HG03060 (cell line): ENCODE measurements at regions not wholly inside any gene's neighbourhood (a gene's known extent, or its start where the extent isn't known, plus 50 kb on each side); places are given as distances from the start of the nearest gene placed in this dataset.

Experiments
- ATAC-seq: cut with Tn5 transposase; IDR thresholded peaks from one replicate; pipeline ENCODE4 v1.9.1; 2021; ENCODE audit warnings: low read depth, moderate number of reproducible peaks; ENCODE audit not compliant: unreplicated experiment

DNA sequence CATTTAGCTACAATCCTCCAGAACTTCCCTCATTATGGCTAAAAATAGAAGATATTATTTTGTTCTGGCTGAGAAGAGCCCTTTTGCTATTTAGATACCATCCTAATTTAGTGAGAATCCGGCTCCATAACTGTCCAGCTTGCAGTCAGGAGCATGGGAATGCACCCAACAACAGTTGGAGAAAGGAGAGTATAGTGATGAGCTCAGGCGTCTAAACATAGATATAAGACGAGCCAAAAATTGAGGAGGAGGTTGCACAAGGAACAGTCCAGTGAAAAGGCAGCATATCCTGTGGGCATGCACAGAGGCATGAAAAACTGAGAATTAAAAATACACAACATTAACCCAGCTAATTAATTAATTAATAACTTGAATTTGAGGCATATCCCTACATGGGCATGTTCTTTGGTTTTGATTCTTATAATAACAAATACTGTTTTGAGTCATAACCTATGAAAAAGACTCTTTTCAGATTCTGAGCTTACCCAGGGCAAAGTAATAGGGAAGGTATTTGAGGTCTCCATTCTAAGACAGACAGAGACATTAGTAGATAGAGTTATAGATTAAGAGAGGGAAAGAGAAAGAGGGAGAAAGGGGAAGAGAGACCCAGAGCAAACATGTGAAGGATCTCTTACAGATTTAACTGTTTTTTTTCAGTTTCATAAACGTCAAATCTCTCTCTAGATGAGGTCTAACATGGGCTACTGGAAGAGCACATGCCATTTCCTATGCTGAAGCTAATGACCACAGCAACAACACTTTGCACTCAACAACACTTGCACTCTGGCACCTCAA, 311.2 kb downstream of the OSR1 start:
- no peak for ATAC-seq

DNA sequence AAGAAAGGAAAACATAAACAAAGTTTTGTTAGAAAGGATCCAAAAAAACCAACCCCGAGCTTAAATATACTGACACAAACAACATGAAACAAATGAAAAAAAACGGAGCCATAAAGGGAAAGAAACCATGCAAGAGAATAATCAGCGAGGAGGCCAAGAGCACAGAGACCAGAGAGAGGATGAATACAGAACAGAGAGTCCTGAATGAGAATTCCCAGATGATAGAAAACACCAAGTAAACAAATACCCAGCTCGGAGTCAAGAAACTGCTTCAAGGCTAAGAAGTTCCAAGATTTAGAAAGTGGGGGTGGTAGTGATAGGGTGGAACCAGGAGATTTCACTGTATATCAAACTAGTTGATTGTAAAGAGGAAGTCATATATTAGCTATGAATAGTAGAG, 313.3 kb downstream of the OSR1 start:
- ATAC-seq = no peak

DNA sequence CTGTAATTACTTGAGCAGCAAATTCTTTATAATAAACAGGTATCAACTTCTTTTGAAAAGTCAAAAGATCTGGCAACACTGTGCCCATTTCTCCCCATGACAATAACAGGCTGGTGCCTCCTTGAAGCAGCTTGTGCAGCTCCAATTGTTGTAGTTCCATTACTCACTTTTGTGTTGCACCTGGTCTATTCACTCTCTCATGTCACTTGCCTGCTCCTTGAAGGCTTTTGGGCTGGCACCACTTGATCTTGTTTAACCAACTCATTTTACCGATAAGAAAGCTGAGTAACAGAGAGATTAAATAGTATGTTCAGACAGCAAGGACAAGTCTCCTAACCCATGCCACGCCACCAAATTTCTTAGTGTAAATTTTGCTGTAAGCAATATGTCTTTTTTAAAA, 314.5 kb downstream of the OSR1 start:
- ATAC-seq = no peak

DNA sequence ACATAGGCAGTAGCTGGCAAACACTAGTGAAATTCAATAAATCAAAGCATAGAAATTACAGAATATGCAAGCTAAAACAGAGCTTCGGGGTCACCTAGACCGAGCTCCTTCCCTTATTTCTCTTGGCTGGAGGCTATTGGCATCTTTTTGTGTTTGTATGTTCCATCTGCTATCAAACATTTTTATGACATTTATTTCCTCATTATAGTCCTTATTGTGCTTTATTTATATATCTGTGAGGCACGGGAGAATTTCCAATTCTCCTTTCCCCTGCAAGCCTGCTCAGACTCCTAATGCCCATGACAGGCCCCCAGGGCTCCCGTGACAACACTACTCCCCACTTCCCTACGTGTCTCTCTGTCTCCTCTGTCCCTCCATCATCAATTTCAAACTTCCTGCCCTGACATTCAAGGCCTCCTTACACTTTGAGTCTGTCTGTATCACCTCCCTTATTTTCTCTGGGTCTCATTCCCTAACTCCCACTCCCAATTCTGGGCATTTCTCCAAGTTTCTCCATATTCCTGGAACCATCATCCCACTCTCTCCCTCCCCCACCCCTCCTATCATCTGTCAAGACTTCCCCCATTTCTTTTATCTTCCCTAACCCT, 316.9 kb downstream of the OSR1 start:
- ATAC-seq = no peak

DNA sequence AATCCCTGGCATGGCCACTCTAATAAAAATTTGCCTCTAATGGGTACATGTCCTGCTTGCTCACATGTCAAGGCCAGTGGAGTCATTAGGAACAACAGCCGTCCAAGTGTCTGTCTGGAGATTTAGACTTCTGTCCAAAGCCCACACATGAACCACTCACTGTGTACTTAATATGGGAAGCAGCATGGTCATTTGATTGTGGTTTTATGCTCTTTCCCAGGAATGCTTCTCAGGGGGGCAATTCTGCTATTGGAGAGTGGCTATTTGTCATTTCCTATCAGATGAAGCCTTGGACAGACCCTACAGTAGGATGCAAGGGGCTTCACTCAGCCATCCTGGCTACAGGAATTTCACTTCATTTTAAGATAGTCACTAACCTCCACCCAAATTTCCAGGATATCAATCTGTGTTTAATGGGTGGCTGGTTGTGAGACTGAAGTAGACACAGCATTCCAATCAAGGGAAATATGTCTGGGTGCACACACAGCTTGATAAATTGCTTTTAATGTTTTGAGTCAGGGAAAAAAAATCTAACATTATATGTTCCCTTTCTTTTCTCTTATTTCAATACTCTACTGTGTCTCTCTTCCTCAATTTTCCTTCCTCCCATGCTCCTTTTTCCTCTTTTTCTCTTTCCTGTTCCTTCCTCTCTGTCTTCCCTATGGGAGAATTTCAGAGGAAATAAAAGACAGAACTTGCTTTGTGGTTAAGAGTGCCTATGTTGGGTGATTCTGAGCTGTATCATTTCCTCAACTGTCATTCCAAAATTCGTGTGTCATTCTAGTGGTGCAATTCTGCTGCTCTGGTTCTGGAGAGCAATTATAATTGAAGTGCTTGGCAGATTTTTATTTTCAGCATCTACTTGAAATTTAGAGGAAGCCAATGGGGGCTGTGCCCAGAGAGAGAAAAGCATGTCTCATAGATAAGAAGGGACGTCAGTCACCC, 320.1 kb downstream of the OSR1 start:
- no peak for ATAC-seq

DNA sequence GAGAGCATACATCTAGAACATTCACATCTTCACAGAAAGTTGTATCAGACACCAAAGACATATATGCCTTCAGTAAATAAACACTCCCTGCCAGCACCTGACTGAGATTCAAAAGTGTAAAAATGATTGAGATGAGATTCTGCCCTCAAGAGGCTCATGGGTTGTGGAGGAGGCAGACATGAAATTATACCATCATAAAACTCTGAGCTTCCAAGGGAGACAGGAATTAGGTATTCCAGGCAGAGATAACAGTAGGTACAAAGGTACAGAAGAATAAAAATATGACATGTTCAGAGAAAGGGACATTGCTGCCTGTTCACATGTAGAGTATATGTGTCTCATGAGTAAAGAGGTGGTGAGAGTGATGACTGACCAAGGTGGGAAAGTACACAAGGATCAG, 322.3 kb downstream of the OSR1 start:
- ATAC-seq = no peak

DNA sequence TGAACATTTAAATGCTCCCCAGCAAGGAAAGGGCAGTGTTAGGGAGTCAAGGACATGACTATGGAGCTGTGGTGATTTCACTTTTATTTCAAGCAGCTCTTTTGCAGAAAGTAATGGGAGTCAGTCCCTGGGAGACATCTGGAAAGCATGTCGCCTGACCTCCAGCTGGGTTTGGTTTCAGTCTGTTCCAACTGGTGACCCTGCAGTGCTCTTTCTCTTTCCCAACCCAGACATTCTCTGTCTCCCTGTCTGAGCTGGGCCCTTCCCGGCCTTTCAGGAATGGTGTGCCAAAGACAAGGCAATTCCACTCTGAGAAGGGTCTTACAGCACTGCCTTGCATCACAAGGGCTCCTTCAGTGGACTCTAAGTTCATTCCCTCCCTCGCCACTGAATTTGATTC, 323.2 kb downstream of the OSR1 start:
- no peak for ATAC-seq

DNA sequence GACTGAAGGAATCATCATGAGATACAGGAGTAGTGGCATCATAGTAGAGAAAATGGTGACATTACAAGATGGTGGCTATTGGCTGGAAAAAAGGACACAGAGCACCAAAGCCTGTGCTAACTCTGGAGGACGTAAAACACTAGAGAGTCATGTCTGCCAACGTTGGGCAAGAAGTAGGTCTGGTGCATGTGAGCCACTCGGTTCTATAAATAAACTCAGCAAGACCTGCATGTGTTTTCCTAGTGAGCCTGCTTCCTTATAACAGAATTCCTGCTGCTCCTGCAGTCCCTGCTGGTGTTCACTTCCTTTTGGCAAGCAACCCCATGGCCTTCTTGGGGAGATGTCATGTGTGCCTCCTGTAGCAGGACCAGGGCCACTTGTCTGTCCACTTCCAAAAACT, 325.2 kb downstream of the OSR1 start:
- ATAC-seq = no peak

DNA sequence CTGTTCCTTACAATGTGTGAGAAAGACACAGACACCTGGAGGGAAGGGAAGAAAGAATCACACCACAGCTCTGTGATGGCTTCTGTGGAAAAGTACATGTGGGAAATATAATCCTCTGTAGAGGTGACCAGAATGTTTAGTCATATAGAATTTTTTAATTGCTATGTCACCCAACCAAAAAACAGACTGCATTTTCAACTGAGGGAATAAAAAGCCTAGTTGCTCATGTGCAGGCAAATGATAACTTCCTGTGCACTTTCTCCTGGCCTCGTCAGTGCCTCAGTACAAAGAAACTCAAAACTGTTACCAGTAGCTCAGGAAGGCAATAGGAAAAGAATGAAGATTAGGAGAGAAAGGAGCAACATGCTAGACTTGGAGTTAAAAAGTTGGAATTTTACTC, 326.8 kb downstream of the OSR1 start:
- no peak for ATAC-seq

DNA sequence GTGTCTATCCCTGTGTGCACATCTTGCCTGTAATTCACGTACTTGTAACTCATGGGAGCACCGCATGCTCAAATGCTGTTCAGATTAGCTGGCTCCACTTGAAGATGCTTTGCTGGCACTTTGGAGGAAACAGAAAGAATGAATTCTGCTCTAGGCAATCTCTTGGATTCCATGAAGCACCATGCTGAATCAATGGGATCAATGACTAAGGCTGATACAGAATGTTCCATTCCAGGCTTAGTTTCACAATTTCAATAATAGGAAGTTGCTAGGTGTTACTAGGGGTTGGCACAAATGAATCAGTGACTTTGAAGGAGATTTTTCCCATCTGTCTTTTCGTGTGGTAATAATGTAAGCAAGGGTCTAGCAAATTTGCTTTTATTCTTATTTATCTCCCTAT, 328.8 kb downstream of the OSR1 start:
- ATAC-seq = no peak

DNA sequence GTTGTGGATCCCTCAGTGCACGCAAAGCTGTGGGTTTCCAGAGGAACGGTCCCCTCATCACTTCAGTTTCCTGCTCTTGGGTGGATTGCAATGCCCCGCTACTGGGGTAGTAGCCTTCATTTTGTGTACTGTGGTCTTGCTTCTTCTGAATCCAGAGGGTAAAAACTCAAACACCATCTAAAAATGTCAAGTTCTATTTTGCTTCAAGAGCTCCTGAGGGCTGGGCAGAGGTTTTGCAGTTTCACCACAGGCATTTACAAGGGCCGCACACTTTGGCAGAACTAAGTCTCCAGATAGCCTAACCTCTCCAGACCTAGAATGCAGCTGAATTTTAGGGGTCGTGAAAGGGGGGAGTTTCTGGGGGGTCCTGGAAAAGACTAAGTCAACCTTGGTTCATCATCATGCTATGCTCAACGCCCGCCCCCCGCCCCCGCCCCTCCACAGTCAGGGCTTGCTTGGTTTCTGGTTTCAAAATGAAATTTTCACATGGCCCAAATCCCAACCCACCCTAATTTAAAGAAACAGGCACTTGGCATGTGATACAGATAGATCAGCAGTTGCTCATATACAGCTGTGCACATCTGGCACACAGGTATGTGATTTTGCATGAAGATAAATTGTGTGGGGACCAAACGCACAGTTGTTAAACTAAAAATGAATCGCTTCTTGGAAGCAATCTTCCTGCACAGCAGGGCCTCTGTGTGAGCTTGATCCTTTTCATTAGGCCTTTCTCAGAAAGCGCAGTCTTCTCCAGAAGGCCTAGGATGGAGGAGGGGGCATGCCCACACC, 329.6 kb downstream of the OSR1 start:
- no peak for ATAC-seq

DNA sequence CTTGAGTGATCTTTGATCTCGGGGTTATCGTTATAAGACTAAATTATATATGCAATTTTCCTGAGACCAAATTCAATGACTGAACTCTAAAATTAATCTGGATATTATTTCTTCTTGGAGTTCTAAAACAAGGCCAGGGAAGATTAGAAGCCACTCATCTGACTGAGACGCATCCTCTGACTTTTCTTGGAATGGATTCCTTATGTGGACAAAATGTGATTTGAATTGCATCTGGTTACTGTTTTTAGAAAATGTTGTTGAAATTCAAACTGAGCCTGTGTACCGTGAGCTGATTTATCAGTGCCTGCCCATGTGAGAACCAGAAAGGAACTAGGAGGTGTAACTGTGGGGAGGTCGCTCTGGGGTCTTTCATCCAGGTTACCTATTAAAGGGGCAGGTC, 330.8 kb downstream of the OSR1 start:
- no peak for ATAC-seq

DNA sequence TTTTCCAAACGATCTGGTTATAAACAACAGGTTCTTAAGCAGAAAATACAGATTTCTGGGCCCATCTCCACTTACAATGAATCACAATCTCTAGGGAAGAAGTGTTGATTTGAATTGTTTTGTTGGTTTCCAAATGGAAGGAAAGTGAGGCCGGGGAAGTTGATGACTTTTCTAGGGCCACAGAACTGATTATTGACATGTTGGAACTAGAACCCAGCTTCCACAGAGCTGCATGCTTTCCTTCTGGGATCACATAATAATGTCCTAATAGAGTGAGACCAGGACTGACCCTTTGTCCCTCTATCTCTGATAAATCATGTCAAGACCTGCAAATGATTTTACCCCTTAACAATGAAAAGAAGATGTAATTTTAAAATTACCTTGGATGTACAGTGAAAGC, 332.2 kb downstream of the OSR1 start:
- ATAC-seq = no peak

DNA sequence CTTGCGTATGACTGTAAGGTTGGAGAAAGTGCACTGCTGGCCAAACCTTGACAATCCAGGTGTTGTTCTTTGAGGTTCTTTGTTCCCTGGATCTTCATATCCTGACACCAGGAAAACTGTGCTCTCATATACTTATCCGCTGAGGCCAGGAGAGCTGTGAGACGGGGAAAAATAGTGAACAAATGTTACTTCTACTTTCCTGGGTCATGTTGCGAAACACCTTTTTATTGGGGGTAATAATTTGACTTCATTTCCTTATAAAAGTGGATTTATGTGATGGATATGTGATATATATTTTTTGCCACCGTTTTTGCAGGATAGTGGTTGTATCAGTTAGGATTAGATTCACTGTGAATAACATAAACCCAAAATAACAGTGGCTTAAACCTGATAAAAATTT, 336.1 kb downstream of the OSR1 start:
- ATAC-seq = no peak

DNA sequence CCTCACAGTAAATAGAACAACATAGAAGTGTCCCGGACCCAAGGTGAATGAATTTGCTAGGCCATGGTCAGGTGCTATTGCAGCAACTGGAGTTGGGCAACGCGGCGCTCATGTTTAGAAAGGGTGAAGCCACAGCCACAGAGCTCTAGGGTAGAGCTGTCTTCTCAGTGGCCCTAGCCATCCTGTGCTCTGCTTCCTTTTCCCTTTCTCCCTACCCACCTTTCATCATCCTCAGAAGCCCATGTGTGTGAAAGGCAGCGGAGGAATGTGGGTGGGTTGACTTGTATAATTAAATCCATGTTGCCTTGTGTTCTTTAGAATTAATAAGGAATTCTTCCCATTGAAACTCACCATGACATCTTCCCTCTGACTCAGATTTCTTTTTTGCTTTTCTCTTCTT, 336.7 kb downstream of the OSR1 start:
- no peak for ATAC-seq

DNA sequence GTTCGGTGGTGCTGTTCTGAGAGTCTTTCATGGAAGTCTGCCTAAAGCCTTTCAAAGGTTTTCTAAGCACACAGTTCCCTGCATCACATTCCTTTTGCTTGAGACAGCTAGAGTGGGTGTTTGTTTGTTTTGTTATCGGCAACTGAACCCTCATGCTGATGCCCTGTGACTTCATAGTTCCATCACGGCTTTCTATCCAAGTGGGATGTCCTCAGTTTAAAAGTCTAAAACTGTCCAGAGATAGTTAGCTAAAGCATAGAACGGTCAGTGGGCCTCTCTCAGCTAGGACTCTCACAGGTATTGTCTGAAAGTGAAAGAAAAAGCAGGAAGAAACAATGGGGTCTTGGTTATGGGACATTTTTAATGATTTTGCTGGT, 337.3 kb downstream of the OSR1 start:
- ATAC-seq = no peak

DNA sequence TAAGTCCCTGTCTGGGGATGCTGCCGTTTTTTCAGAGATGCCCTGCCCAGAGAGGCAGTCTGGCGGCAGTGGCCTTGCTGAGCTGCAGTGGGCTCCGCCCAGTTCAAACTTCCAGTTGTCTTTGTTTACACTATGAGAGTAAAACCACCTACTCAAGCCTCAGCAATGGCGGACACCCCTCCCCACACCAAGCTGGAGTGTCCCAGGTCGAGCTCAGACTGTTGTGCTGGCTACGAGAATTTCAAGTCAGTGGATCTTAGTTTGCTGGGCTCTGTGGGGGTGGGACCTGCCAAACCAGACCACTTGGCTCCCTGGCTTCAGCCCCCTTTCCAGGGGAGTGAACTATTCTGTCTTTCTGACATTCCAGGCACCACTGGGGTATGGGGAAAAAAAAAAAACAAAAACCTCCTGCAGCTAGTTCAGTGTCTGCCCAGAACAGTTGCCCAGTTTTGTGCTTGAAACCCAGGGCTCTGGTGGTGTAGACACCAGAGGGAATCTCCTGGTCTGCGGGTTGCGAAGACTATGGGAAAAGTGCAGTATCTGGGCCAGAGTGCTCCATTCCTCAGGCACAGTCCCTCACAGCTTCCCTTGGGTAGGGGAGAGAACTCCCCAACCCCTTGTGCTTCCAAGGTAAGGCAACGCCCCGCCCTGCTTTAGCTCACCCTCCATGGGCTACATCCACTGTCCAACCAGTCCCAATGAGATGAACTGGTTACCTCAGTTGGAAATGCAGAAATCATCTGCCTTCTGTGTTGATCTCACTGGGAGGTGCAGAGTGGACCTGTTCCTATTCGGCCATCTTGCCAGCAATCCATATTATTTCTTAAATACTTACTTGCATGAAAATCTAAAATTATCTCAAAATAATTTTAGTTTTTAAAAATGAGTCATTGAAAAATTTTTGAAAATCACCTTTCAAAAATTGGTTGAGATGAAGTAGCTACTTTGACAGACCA, 338.0 kb downstream of the OSR1 start:
- ATAC-seq = no peak

DNA sequence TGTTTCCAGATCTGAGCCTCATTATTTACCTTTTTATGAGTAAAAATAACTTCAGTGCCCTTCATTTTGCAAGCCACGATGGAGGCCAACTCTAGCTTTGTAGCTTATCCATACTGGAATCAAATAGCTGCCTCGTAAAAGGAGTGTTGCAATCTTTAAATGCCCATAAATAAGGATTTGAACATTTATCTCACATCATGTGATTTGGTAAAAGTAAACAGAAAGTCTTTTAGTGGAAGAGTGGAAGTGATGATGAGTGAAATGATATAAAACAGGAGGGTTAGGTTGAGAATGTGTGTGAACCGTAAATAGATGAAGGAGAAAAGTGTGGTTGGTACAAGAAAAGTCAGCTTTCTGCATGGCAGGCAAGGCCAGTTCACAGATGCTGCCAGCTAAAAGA, 348.9 kb downstream of the OSR1 start:
- ATAC-seq = no peak

DNA sequence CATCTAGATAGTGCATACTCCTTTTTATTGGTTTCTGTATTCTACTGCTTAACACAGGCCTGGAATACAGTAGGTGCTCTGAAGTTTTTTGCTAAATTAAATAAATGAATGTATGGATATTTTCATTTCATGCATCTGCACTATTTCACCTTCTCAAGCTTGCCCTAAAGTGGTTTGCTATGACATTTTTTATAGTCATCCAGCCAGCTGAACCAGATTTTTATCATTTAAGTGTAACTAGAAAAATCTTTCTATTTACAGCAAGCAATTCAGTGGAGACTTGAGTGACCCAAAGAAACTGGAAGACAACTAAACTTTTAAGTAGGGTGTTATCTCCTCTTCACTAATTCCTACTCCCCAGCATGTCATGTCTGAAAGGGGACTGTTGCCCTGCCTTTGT, 354.9 kb downstream of the OSR1 start:
- ATAC-seq = no peak

DNA sequence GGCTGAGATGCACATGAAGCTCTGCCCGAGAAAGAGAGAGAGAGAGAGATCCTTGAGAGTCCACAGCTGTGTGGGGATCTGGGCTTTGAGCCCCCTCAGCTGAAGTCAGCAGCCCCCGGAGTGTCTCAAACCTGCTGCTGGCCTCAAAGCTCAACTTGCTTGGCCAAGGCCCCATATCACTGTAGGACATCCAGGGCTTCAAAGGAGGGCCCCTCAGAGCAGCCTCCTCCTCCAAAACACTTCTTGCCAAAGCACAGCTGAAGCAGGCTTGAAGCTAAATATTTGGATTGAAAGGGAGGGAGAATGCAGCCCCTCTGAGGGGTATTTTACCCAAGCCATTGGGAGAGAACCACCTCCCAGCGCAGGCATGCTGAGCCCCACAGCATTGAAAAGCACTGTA, 357.6 kb downstream of the OSR1 start:
- no peak for ATAC-seq
